HG03520 (cell line): ENCODE measurements at regions not wholly inside any gene's neighbourhood (a gene's known extent, or its start where the extent isn't known, plus 50 kb on each side); places are given as distances from the start of the nearest gene placed in this dataset.

Experiments used
- ATAC-seq: cut with Tn5 transposase; IDR thresholded peaks from one replicate; pipeline ENCODE4 v1.9.1; 2021; ENCODE audit warnings: mild to moderate bottlenecking, moderate library complexity; ENCODE audit not compliant: unreplicated experiment

DNA sequence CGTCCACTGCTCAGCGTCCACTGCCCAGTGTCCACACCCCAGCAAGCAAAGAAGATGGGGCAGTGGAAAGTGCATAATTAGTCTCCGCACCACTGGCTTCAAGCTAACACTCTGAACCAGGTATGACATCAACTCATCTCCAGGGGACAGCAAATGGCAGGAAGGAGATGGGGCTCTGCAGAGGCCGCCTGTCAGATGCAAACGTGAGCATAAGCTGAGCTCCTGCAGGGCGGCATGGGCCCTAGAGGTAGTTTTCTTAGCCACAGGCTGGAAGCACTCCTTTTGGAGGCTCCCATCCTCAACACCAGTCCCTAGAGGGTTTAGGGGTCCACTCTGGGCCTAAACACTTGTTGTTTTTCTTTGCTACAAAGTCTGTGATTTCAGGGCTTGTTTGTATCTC, 335.8 kb upstream of the MKI67 start:
- no peak for ATAC-seq

DNA sequence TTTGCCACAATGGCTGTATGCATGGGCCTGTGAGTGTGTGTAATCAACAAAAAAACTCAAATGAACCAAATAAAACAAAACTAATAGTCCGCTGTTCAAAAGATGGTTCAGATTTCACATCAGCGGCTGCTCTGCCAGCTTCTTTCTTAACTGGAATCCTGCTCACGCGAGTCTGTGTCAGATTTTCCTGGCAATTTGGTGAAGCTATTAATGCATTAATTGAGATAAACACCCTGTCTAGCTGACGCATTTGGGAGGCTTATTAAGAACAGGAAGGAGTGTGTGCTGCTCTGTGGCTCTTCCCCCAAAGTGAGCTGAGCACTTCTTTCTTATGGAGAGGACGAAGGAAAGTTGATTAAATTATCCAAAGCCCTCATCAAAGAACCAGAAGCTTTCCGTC, 336.6 kb upstream of the MKI67 start:
- ATAC-seq = no peak

DNA sequence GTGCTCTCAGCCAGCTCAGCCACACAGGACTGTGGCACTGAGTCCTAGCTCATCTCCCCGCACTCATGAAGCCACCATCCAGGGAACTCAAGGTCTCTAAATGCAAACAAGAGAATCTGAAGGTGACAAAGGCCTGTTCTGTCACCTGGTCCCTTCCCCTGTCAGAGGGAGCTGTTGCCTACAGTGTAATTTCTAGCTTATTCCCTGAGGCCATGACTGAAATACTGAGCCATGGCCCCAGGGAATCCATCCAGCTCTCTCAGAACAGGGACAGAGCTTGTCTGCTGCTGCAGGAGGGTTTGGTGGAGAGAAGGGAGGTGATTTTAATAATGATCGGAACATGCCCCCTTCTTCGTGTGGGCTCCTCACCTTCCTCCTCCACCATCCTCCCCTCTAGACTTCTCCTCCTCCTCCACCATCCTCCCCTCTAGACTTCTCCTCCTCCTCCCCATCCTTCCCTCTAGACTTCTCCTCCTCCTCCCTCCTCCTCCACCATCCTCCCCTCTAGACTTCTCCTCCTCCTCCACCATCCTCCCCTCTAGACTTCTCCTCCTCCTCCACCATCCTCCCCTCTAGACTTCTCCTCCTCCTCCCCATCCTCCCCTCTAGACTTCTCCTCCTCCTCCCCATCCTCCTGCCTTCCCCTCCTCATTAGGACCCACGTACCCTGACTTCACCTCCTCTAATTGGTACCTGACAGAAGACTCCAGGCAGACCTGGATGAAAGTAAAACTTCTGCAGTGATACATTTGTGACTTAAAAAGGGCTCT, 338.0 kb upstream of the MKI67 start:
- ATAC-seq = no peak

DNA sequence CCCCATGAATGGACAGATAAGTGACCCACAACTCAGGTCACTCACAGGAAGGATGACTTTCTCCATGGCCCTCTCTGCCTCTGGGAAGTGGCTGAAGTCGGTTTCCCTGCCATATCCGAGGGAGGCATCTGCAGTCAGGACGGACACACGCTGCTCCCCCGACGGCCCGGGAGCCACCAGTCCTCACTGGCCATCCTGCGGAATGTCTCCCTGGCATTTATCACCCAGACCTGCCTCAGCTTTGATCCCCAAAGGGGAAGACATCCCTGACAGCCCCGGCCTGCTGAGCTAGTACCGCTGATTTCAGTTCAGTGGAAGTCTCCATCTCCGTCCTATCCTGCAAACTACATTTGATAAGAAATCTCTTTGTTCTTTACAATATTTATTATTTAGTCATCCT, 339.5 kb upstream of the MKI67 start:
- no peak for ATAC-seq

DNA sequence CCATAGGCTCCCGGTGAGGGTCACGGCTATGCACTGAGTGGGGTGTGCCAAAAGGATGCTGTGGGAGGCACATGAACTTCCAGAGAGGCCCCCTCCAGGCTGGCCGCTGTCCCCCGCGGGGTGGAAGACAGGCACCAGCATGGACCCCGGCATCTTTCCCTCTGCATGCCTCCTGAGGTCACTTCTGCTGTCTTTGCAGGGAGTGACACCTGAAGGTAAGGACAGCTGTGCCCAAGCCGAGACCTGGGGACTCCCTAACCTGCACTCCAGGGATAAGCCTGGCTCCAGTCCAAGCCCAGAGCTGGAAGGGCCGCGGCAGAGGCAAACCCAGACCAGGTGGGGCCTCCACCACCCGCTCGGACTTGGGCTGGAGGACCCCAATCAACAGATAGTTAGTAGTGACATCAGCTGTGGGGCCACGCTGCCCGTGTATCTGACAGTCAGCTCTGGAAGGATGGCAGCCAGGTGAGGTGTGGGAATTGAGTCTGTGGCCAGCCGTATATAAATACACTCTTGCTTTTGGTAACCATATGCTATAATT, 340.7 kb upstream of the MKI67 start:
- ATAC-seq = no peak

DNA sequence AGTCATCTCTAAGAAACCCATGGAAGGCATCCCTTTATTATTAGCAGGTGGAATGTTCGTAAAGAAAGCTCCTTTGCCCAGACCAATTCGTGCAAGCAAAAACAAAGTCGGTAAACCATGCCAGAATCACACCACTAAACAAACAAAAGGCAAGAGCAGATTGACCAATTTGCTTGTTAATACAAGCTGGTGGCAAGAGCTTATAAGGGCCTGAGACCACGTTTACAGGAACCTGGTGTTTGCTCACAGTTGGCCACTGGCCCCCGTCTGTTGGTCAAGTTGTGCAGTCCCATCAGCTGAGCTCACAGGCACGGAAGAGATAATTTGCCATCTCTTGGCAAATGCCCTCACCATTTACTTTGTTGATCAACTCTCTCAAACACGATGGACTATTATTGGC, 342.2 kb upstream of the MKI67 start:
- no peak for ATAC-seq

DNA sequence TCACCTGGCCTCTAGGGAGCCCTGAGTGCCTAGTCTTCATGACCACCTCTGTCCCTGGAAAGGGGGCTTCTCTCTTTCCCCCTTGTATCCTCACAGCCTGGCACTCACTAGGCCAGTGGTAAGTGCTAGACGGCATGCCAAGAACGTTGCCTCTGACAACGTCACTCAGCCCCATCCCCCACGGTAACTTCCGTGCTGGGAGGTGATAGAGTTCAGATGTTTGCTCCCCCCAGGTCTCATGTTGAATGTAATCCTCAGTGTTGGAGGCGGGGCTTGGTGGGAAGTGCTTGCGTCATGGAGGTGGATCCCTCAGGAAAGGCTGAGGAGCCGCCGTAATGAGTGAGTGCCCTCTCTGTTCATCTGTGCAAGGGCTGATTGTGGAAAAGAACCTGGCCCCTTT, 343.3 kb upstream of the MKI67 start:
- no peak for ATAC-seq

DNA sequence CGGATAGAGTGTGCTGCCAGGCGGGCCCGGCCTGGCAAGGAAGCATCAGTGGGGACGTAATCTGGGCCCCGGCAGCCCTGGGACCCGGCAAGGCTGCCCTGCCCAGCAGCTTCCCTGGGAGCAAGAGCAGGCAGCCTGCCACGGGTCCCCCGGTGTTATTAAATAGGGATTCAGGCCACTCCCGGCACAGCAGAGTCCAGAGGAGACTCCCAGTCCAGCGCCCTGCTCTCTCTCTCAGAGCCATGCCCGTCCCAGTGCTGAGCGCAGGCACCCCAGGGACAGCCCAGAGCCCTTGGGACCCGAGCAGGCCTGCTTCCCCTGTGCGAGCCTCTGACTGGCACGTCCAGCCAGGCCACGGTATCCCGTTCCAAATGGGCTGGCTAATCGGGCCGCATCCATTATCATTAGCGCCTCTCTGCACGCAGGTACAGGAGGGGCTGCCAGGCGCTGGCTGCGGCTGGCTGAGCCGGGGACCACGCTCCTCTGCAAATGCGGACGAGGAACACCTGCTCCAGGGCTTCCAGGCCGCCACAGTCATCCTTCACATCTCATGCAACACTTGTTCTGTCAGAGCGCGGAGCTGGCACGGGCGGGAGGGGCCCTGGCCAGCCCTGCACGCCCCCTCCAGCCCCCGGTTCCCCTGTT, 344.2 kb upstream of the MKI67 start:
- no peak for ATAC-seq

DNA sequence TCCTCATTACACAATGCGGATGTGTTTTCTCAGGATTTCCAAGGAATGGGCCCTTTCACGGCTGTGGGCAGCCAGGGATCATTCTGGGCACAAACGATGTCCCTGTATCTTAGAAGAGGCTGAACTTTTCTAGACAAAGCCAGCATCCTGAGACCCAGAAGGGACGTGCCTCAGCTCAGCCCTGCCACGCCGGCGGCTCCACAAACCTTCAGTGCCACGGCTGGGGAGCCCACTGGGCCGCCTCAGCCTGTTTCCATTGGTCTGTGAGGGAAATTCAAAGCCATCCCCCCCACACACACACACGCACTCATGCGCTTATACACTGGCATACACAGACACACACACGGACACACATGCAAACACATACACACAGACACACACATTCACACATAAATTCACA, 344.9 kb upstream of the MKI67 start:
- ATAC-seq = no peak

DNA sequence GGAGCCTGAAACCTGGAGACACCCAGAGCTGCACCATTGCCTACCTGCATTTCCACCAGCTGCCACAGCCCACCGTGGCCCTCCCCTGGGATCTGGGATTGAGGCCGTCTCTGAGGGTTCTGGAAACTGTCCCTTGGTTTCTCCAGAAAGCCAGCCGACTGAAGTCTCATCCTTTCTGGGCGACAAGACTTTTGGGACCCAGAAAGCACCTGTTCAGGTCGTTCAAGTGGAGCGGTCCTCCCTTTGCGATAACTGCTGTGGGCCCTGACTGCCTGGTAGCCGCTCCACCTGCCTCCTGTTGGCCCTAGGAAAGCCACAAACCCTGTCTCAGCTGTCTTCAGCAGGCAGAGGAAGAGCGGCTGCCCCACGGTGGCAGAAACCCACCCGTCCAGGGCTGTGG, 346.0 kb upstream of the MKI67 start:
- no peak for ATAC-seq

DNA sequence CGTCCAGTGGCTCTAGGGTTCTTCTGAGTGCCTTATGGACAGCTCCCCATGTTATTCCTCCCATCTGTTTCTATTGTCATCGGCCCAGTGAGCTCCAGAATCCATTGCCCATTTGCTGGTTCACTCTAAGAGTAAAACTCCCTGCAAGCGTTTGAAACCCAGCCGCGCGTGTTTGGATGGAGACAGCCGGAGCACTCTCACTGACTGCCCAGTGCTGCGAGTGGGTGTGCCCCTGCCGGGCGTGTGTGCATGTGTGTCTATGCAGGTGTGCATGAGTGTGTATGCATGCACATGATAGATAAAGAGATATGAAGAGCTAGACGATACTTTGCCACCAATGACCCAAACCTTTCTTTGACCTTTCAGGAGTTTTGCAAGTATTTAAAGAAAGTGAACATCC, 347.2 kb upstream of the MKI67 start:
- ATAC-seq = no peak

DNA sequence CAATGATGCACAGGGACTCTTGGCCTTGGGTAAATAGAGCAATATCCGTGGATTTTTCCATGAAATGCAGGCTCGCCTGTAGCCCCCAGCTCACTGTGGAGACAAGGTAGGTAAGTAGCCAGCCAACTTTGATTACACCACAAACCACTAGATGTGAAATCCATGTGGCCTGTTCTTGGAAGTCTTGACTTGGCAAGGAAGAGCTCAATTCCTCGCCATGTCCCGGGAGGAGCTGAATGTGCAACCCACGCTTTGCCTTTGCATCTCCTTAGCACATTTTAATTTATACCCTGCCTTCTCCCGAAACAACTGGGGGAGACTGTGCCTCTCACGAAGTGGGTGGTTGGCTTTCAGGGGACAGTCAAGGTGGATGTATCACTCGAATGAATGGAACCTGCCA, 347.7 kb upstream of the MKI67 start:
- no peak for ATAC-seq

DNA sequence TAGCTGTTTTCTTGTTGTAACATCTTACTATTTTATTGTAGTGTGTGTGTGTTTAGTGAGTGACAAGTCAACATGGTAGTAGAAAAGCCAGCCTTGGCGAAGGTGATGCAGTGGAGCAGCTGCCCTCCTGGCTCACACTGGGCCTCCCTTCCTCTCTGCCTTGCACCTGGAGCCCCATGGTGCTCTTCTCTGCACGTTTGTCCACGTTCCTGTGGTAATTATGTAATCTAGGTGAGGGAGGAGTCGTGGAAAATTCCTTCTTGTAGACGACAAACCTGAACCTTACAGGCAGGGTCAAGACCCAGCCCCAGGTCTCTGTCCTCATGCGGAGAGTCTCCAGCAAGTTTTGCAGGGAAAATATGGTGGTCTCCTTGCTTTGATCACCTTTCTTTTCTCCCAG, 348.3 kb upstream of the MKI67 start:
- no peak for ATAC-seq

DNA sequence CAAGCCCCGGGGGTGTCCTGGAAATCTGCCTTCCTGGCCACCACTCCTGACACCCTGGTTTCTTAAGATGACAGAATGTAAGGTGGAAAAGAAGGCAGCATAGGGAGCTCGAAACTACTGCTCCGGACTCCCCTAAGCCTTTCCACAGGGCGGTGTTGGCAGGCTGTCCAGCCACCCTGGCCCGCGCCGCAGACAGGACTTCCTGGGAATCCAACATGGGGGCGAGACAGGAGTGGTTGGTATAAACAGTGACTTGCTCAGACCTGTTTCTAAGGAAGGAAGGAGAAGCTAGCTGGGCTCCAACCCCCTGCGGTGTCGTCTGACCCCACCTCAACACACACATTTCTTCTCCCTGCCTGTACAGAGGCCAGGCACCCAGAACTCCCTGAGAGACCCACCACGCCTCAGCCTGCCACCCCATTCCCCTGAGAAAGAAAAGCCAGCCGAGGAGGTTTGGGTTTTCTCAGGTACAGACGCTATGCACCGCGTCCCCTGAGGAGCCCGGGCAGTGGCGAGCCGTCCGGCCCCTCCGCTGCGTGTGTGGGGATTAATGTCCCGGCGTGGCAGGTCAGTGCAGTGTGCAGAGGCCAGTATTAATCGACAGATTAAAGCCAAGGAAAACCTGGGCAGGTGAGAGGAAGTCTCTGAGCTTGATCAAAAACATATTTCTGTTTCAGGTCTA, 349.6 kb upstream of the MKI67 start:
- ATAC-seq = no peak

DNA sequence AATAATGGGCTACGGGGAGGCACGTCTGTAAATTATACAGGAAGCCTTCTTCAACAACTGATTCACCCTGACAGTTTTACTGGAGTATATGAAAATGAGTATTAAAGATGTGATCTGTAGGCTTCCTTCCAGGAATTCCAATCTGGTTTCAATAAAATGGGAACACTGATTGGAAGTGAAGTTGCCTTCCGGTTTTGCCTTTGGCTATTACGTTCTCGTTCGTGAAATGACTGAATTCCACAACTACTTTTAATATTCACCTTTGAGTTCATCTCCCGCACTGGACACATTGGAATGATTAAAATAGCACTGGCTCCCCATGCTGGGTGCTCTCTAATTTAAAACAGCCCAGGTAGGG, 350.1 kb upstream of the MKI67 start:
- no peak for ATAC-seq

DNA sequence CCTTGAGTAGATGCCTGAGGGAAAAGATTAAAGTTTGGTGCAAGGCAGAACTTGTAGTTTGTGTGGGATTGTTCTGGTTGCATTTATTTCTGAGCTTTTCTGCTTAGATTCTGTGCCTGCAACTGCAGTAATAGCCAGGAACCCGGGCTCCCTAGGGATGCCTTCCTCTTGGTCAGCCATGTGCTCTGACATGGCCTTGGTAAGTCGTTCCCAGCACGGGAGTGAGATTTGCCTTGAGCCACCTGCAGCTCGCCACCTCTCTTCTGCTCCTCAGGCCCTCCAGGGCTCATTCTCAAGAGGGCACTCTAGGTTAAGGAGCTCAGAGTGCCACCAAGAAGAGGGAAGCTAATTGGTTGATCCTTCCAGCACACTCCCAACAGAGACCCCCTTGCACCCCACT, 350.6 kb upstream of the MKI67 start:
- no peak for ATAC-seq

DNA sequence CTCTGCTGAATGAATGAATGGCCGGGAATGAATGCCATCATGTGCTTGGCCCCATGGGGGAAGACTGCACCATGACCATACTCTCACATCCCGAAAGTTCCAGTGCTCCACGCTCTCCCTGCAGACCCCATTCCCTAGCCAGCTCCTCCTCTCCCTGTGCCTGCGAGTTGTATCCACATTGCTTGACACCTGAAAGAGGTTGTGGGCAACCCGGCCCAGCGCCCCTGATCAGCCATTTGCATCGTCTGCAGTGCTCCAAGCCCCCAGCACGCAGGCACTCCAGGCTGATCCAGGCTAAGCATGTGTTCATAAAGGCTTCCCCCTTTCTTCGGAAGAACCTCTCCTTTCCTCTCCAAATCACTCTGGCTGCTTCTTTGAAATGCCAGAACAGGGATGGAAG, 354.4 kb upstream of the MKI67 start:
- ATAC-seq = no peak

DNA sequence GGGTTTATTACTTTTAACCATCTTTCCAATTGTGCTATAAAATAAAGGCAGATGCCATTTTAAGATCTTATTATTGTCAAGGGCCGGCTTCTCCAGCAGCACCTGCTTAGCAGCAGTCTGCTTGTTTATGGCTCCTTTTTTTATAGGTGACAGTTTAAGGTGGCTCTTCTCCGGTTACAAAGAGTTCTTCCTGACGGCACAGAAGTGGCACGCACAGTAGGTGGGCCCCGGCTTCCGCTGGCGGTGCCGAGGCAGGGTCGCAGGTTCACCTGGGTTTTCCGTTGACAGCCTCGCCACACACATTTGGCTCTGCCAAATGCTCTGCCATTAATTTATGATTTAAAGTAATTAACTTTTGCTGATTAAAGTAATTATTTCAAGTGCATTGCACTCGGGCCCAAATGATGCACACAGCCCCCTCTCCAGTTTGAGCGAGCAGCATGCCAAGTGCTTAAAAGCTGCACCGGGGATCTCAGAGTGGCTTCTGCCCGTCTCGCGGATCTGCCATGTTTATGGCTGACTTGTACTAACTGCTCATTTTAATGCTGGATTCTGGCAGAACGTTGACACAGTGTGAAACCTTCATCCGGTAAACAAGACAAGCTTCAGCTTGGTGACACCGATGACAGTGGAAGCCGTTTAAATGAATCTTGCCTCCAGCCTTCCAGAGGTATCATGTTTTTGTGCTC, 355.1 kb upstream of the MKI67 start:
- no peak for ATAC-seq

DNA sequence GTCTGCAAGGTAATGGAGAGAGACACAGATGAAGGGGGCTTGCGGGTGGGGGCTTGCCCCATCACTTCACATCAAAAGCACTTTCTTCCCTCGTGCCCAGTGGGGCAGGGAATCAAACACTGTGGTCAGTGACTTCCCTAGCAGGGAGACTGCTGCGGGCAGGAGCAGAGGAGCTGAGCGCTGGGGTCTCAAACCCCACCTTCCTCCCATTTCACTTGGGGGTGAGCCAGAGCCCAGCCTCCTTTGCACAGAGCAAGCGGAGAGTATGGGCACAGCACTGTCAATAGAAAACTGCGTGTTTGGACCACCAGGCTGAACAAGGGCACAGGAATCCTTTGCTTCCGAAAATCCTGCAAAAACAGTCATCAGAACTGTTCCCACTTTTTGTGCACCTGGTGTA, 355.8 kb upstream of the MKI67 start:
- no peak for ATAC-seq

DNA sequence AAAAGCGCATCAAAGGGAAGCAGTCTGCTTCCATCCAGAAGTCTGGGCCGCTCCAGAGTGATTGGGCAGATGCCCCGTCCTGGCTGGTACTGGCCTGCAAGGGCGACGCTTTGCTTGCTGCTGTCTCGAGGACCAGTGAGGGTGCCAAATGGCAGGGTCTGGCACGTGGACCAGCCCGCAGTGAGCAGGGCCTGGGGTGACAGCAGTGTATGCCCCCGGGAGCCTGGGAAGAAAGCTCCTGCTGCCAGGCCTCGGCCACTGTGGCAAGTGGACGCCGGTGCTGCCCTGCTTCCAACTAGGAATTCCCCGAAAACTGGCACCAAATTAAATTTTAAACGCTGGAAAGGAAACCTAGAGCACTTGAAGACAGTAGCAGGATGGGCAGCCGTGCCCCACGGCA, 357.0 kb upstream of the MKI67 start:
- ATAC-seq = no peak

DNA sequence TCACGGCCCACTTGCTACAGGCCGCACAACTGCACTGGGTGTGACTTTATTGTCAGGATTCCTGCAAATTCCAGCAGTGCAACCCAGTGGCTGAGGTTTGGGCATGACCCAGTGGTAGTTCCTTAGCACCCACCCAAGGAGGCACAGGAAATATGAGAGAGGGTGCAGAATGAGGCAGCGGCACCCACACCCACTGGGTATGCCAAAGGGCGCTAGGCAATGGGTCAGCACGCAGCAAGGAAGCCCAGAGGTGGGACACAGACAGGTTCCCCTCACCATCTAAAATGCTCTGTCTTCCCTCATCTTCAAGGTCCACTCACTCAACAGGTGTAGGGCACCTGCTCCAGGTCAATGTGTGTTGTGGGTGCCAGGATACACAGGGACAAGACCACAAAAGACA, 357.8 kb upstream of the MKI67 start:
- no peak for ATAC-seq
